ENCODE measurements at regions not wholly inside any gene's neighbourhood (a gene's known extent, or its start where the extent isn't known, plus 50 kb on each side); places are given as distances from the start of the nearest gene placed in this dataset.

- no peaks in the 10 kb centered on the region for H3K9me1 ChIP-seq (replicated peaks; ENCODE audit: control insufficient read depth, extremely low read depth, insufficient read depth, low read length)
- no peak overlapping the region for H2AFZ ChIP-seq (ENCODE audit: low read depth, low read length)
- no peak overlapping the region for H3K4me3 ChIP-seq (replicated peaks in 1 of 3; ENCODE audit: insufficient read depth in 1 of 3, low read depth in 1 of 3, low read length in 3 of 3)
- intact Hi-C loops (cut with micrococcal nuclease): no loop called here
- no peaks in the 10 kb centered on the region for H3K4me1 ChIP-seq (ENCODE audit: control insufficient read depth, extremely low read depth, insufficient read depth, low read length)
- POLR2A ChIA-PET: no interaction called here
- H3K27ac ChIP-seq (ENCODE audit: insufficient read depth, low read depth, low read length): no peak overlapping the region
- H3K9me3 ChIP-seq (replicated peaks; ENCODE audit: control insufficient read depth, insufficient read depth, low read length): peaks cover 5% of the 10 kb centered on the region
- TF ChIP-seq EZH2 (IDR thresholded peaks at IDR 0.05; ENCODE audit: borderline replicate concordance, low read depth, low read length, severe bottlenecking) (no peak), POLR2A (IDR thresholded peaks at IDR 0.05; ENCODE audit: low read depth, low read length) (no peak), MAX (IDR thresholded peaks at IDR 0.05; ENCODE audit: insufficient read depth, insufficient read length) (no peak), CTCF (IDR thresholded peaks at IDR 0.05; ENCODE audit: extremely low read depth in 1 of 2, insufficient read depth in 1 of 2, low read depth in 1 of 2, low read length in 2 of 2) (no peak), POLR2AphosphoS5 (IDR thresholded peaks at IDR 0.05; ENCODE audit: insufficient read depth, low read depth, low read length) (no peak), JUN (IDR thresholded peaks at IDR 0.05; ENCODE audit: borderline replicate concordance, insufficient read depth, insufficient read length, low read depth) (no peak), FOS (IDR thresholded peaks at IDR 0.05; ENCODE audit: borderline replicate concordance, insufficient read depth, low read length) (no peak), MYC (IDR thresholded peaks at IDR 0.05; ENCODE audit: low read depth, low read length) (no peak), GATA2 (IDR thresholded peaks at IDR 0.05; ENCODE audit: insufficient read depth, insufficient read length, low read depth, low read length) (no peak)
- H3K9ac ChIP-seq (replicated peaks; ENCODE audit: extremely low read depth, insufficient read depth, low read length): no peak overlapping the region
- FAIRE-seq: no peak
- no peaks in the 10 kb centered on the region for H4K20me1 ChIP-seq (replicated peaks; ENCODE audit: control insufficient read depth, extremely low read depth, insufficient read depth, low read length)
- CTCF ChIA-PET: no interaction called here
- H3K36me3 ChIP-seq (ENCODE audit: control insufficient read depth in 2 of 2, extremely low read depth in 1 of 2, insufficient read depth in 2 of 2, low read length in 2 of 2): no peaks in the 10 kb centered on the region
- BruUV-seq (replicated peaks): no TSS peak
- no peak overlapping the region for H3K4me2 ChIP-seq (ENCODE audit: insufficient read depth, low read length)
- no peaks in the 10 kb centered on the region for H3K27me3 ChIP-seq (ENCODE audit: control insufficient read depth in 2 of 2, insufficient read depth in 2 of 2, low read length in 2 of 2)
- no peaks in the 10 kb centered on the region for H3K79me2 ChIP-seq (ENCODE audit: control insufficient read depth, insufficient read depth, low read length)
- DNase-seq (ENCODE audit: low read depth, low spot score): no peak
- dilution Hi-C loops (cut with MboI; ENCODE audit: extremely low pct_ligation_motif_present, low sequenced_read_pairs): no loop called here
Observed at GRCh38 chr5:179408611-179409010, 63.4 kb upstream of the ADAMTS2 start.

Data from endothelial cell of umbilical vein (primary cell).